H1 (cell line): ENCODE measurements at regions not wholly inside any gene's neighbourhood (a gene's known extent, or its start where the extent isn't known, plus 50 kb on each side); places are given as distances from the start of the nearest gene placed in this dataset.

Source experiments
- CTCF ChIA-PET: fragments of 300-600 bp; sonication (Branson Sonifier 250); formaldehyde crosslinking; loops from one replicate; lab custom pipeline; 2021; ENCODE audit not compliant: partially characterized antibody; lab: Charles Lee
- POLR2A ChIA-PET: fragments of 300-600 bp; sonication (Branson Sonifier 250); formaldehyde crosslinking; loops from one replicate; lab custom pipeline; 2021; ENCODE audit warnings: inconsistent platforms; ENCODE audit not compliant: partially characterized antibody; lab: Charles Lee
- DNase-seq, 2 experiments: peaks; one replicate each; pipeline versions ENCODE4 v3.0.0 to v3.0.0-alpha.2; 2010 to 2022; ENCODE audit warnings: low spot score in 2 of 2, low read depth in 1 of 2, mixed read lengths in 1 of 2
- FAIRE-seq: peaks from 2 replicates; lab custom pipeline; 2011; peaks lifted over from hg19 to GRCh38; lab: Jason Lieb, UNC
- H2AFZ ChIP-seq: 2 replicates; pipeline ENCODE4 v1.8.1; 2012; ENCODE audit warnings: low read length, inconsistent platforms
- H2AK5ac ChIP-seq: 2 replicates; pipeline ENCODE4 v1.6.1; 2013; ENCODE audit warnings: low read depth, low read length
- H2BK120ac ChIP-seq: replicated peaks from 2 replicates; pipeline ENCODE3; 2013; ENCODE audit warnings: low read depth, low read length, inconsistent platforms
- H2BK12ac ChIP-seq: 2 replicates; pipeline ENCODE4 v1.6.1; 2013; ENCODE audit warnings: low read depth, low read length
- H2BK15ac ChIP-seq: 2 replicates; pipeline ENCODE4 v1.6.1; 2013; ENCODE audit warnings: low read length
- H2BK20ac ChIP-seq: 2 replicates; pipeline ENCODE4 v1.6.1; 2013; ENCODE audit warnings: low read length
- H2BK5ac ChIP-seq: 2 replicates; pipeline ENCODE4 v1.6.1; 2013; ENCODE audit warnings: low read depth, low read length
- H3K14ac ChIP-seq: 2 replicates; pipeline ENCODE4 v1.6.1; 2013; ENCODE audit warnings: inconsistent platforms; ENCODE audit not compliant: insufficient read length
- H3K18ac ChIP-seq: 2 replicates; pipeline ENCODE4 v1.6.1; 2013; ENCODE audit warnings: low read length; ENCODE audit errors: extremely low read depth
- H3K23ac ChIP-seq: 2 replicates; pipeline ENCODE4 v1.6.1; 2013; ENCODE audit warnings: inconsistent platforms; ENCODE audit not compliant: insufficient read length
- H3K23me2 ChIP-seq: 2 replicates; pipeline ENCODE4 v1.6.1; 2013; ENCODE audit warnings: low read depth, low read length
- H3K27ac ChIP-seq: 2 replicates; pipeline ENCODE4 v1.6.1; 2011; ENCODE audit warnings: low read depth, low read length, inconsistent platforms
- H3K27me3 ChIP-seq, 4 experiments: replicated peaks in 1 of 4; 1 replicate in 1 of 4; 2 replicates in 3 of 4; pipeline versions ENCODE4 v1.6.1 to v1.8.1; 2011 to 2013; ENCODE audit warnings: low read length in 3 of 4, mild to moderate bottlenecking in 3 of 4, inconsistent platforms in 2 of 4, mixed read lengths in 2 of 4, moderate library complexity in 1 of 4; ENCODE audit not compliant: control insufficient read depth in 3 of 4, insufficient read depth in 3 of 4; ENCODE audit errors: extremely low read depth in 1 of 4
- H3K36me3 ChIP-seq, 4 experiments: 2 replicates each; pipeline versions ENCODE4 v1.6.1 to v1.8.1; 2011 to 2013; ENCODE audit warnings: mild to moderate bottlenecking in 4 of 4, low read length in 3 of 4, moderate library complexity in 2 of 4, control low read depth in 1 of 4, inconsistent platforms in 1 of 4; ENCODE audit not compliant: insufficient read depth in 4 of 4, control insufficient read depth in 2 of 4
- H3K4ac ChIP-seq: replicated peaks from 2 replicates; pipeline ENCODE3; 2013; ENCODE audit warnings: low read length, low read depth, mixed read lengths, inconsistent platforms; ENCODE audit not compliant: insufficient read length
- H3K4me1 ChIP-seq, 4 experiments: replicated peaks in 1 of 4; 1 replicate in 1 of 4; 2 replicates in 3 of 4; pipeline versions ENCODE4 v1.6.1 to v1.8.1; 2011 to 2013; ENCODE audit warnings: low read length in 3 of 4, inconsistent platforms in 2 of 4, mixed read lengths in 1 of 4; ENCODE audit not compliant: insufficient read depth in 4 of 4, control insufficient read depth in 3 of 4
- H3K4me2 ChIP-seq, 2 experiments: 2 replicates each; pipeline versions ENCODE4 v1.6.1 to v1.8.1; 2011 to 2013; ENCODE audit warnings: low read depth in 2 of 2, low read length in 2 of 2, control low read depth in 1 of 2, inconsistent platforms in 1 of 2, mild to moderate bottlenecking in 1 of 2; ENCODE audit not compliant: insufficient read depth in 1 of 2
- H3K4me3 ChIP-seq, 4 experiments: fragments of 200-600, 300-600 bp in 1 of 4; sonication (generic), shearing (Covaris generic), sonication (Bioruptor Twin) in 1 of 4; 2 replicates each; pipeline versions ENCODE4 v1.5.1 to v1.8.1; 2011 to 2016; ENCODE audit warnings: low read length in 4 of 4, low read depth in 3 of 4, control low read depth in 2 of 4, inconsistent platforms in 2 of 4, mild to moderate bottlenecking in 2 of 4, mixed read lengths in 1 of 4, moderate library complexity in 1 of 4; ENCODE audit not compliant: insufficient read depth in 2 of 4; ENCODE audit errors: extremely low read depth in 1 of 4
- H3K56ac ChIP-seq: replicated peaks from 2 replicates; pipeline ENCODE3; 2013; ENCODE audit warnings: low read depth, mild to moderate bottlenecking, mixed read lengths, low read length, inconsistent platforms; ENCODE audit not compliant: insufficient read length
- H3K79me1 ChIP-seq: 2 replicates; pipeline ENCODE4 v1.6.1; 2013; ENCODE audit warnings: low read depth, low read length, control low read depth
- H3K79me2 ChIP-seq, 2 experiments: 2 replicates each; pipeline versions ENCODE4 v1.6.1 to v1.8.1; 2012 to 2013; ENCODE audit warnings: low read length in 2 of 2, mild to moderate bottlenecking in 2 of 2, inconsistent platforms in 1 of 2; ENCODE audit not compliant: insufficient read depth in 2 of 2, control insufficient read depth in 1 of 2
- H3K9ac ChIP-seq, 4 experiments: replicated peaks in 1 of 4; 1 replicate in 1 of 4; 2 replicates in 3 of 4; pipeline versions ENCODE4 v1.6.1 to v1.8.1; 2011 to 2013; ENCODE audit warnings: low read depth in 3 of 4, low read length in 3 of 4, control low read depth in 2 of 4, mild to moderate bottlenecking in 2 of 4, moderate library complexity in 2 of 4, inconsistent platforms in 1 of 4; ENCODE audit errors: extremely low read depth in 1 of 4
- H3K9me3 ChIP-seq, 2 experiments: 2 replicates each; pipeline versions ENCODE4 v1.6.1 to v1.8.1; 2012 to 2013; ENCODE audit warnings: mild to moderate bottlenecking in 2 of 2, moderate library complexity in 2 of 2, control low read depth in 1 of 2, inconsistent platforms in 1 of 2, low read depth in 1 of 2, low read length in 1 of 2, mixed read lengths in 1 of 2; ENCODE audit not compliant: insufficient read depth in 2 of 2
- H4K20me1 ChIP-seq, 2 experiments: replicated peaks in 1 of 2; 2 replicates each; pipeline versions ENCODE3 to v1.8.1; 2011 to 2013; ENCODE audit warnings: inconsistent platforms in 2 of 2, low read length in 2 of 2, mild to moderate bottlenecking in 1 of 2; ENCODE audit not compliant: insufficient read depth in 2 of 2, control insufficient read depth in 1 of 2
- H4K5ac ChIP-seq: 2 replicates; pipeline ENCODE4 v1.6.1; 2013; ENCODE audit warnings: low read length, low read depth, mixed read lengths, inconsistent platforms; ENCODE audit not compliant: insufficient read length
- H4K8ac ChIP-seq: 2 replicates; pipeline ENCODE4 v1.8.0; 2013; ENCODE audit warnings: mild to moderate bottlenecking, moderate library complexity, low read length, inconsistent platforms; ENCODE audit not compliant: insufficient read depth; ENCODE audit errors: extremely low read depth
- H4K91ac ChIP-seq: replicated peaks from 2 replicates; pipeline ENCODE3; 2013; ENCODE audit warnings: low read length, mixed read lengths, inconsistent platforms; ENCODE audit not compliant: insufficient read length
- ASH2L ChIP-seq: fragments of 200-600, 300-600 bp; sonication (generic); IDR thresholded peaks from one replicate; pipeline ENCODE4 v1.7.1; 2017; ENCODE audit warnings: low read length
- BRCA1 ChIP-seq: IDR thresholded peaks from 2 replicates; pipeline ENCODE4 v1.6.1; 2012; ENCODE audit warnings: low read depth, low read length, improper control_type of control experiment
- CTCF ChIP-seq, 3 experiments: IDR thresholded peaks; 1 replicate in 2 of 3; 2 replicates in 1 of 3; pipeline versions ENCODE4 v1.5.1 to v1.6.1; 2011; ENCODE audit warnings: low read length in 3 of 3, mild to moderate bottlenecking in 3 of 3, inconsistent platforms in 2 of 3, low read depth in 1 of 3, moderate library complexity in 1 of 3; ENCODE audit not compliant: insufficient read depth in 1 of 3; ENCODE audit errors: control extremely low read depth in 1 of 3
- WGBS, 2 experiments: shearing (Covaris generic) in 1 of 2; methylation state at CpG; one replicate each; pipeline versions ENCODE4 v1.1.6 to v1.1.7; 2013 to 2015; ENCODE audit warnings: low lambda C conversion rate in 2 of 2, mixed read lengths in 2 of 2, inconsistent platforms in 1 of 2, low coverage in 1 of 2, missing lambda C conversion rate in 1 of 2; ENCODE audit not compliant: insufficient replicate concordance in 2 of 2, insufficient coverage in 1 of 2, insufficient read length in 1 of 2; ENCODE audit errors: extremely low coverage in 1 of 2, missing lambda C conversion rate in 1 of 2; 5-methylcytosine and 5-hydroxymethylcytosine counted together

GRCh38 chr14:87434011-87434410 is 559.0 kb downstream of the GALC start:
- DNase-seq (no peak), FAIRE-seq (no peak)
- ChIA-PET CTCF (no interaction called here), POLR2A (no interaction called here)
- Histone ChIP-seq H3K79me1 (no peaks in the 10 kb centered on the region), H4K8ac (no peak overlapping the region), H3K4ac (no peak overlapping the region), H2AK5ac (no peak overlapping the region), H3K14ac (no peak overlapping the region), H2AFZ (no peak overlapping the region), H3K18ac (no peak overlapping the region), H3K56ac (no peak overlapping the region), H2BK5ac (no peak overlapping the region), H3K9me3 (no peaks in the 10 kb centered on the region), H2BK12ac (no peak overlapping the region), H4K91ac (no peak overlapping the region), H3K27ac (no peak overlapping the region), H4K20me1 (no peaks in the 10 kb centered on the region), H3K79me2 (no peaks in the 10 kb centered on the region), H3K9ac (no peak overlapping the region), H3K23me2 (no peaks in the 10 kb centered on the region), H4K5ac (no peak overlapping the region), H3K23ac (no peak overlapping the region), H2BK120ac (no peak overlapping the region), H3K27me3 (no peaks in the 10 kb centered on the region), H2BK20ac (no peak overlapping the region), H3K4me2 (no peak overlapping the region), H3K4me3 (no peak overlapping the region), H3K36me3 (no peaks in the 10 kb centered on the region), H2BK15ac (no peak overlapping the region), H3K4me1 (no peaks in the 10 kb centered on the region)
- WGBS, 2 experiments = 80% methylated on average over 1 of the region's 1 CpG; no CpG with 5 or more reads in 1 of the 2 experiments
- TF ChIP-seq CTCF (IDR thresholded peaks at IDR 0.05; ENCODE audit: control extremely low read depth in 1 of 3, insufficient read depth in 1 of 3, low read depth in 1 of 3, low read length in 3 of 3) (no peak), ASH2L (no peak), BRCA1 (no peak)
